Gastrocnemius medialis (tissue), 4 donors: ENCODE measurements at regions not wholly inside any gene's neighbourhood (a gene's known extent, or its start where the extent isn't known, plus 50 kb on each side); places are given as distances from the start of the nearest gene placed in this dataset.

Source experiments
- CTCF ChIP-seq, 5 experiments: fragments of 450-650 bp in 3 of 5; fragments of 200-600 bp in 2 of 5; sonication (generic) in 2 of 5; IDR thresholded peaks in 4 of 5; conservative IDR thresholded peaks in 1 of 5; 1 replicate in 4 of 5; 2 replicates in 1 of 5; pipeline ENCODE4 v1.5.1; 2016 to 2019; ENCODE audit warnings: antibody characterized with exemption in 5 of 5, mild to moderate bottlenecking in 3 of 5, moderate library complexity in 3 of 5
- POLR2A ChIP-seq, 2 donors: fragments of 450-650 bp; IDR thresholded peaks; one replicate each; pipeline ENCODE4 v1.6.1; 2017; ENCODE audit warnings: antibody characterized with exemption in 2 of 2, mild to moderate bottlenecking in 2 of 2, moderate library complexity in 2 of 2

- no peak for TF ChIP-seq POLR2A (IDR thresholded peaks at IDR 0.05)
- TF ChIP-seq CTCF (IDR thresholded peaks at IDR 0.05 in 4 of 5, conservative IDR thresholded peaks at IDR 0.05 in 1 of 5): no peak
Observed at GRCh38 chr16:64180136-64180900, 941.5 kb downstream of the CDH11 start.
